ENCODE measurements at regions not wholly inside any gene's neighbourhood (a gene's known extent, or its start where the extent isn't known, plus 50 kb on each side); places are given as distances from the start of the nearest gene placed in this dataset.

GRCh38 chr12:131497966-131498365 lies 212.9 kb upstream of the SFSWAP start:
- Histone ChIP-seq H2BK120ac (replicated peaks; ENCODE audit: low read depth, low read length) (no peak overlapping the region), H4K8ac (ENCODE audit: extremely low read depth, insufficient read depth, low read length) (no peak overlapping the region), H4K5ac (ENCODE audit: insufficient read length, low read depth, low read length) (no peak overlapping the region), H3K27ac (ENCODE audit: low read depth, low read length) (no peak overlapping the region), H3K9me3 (ENCODE audit: insufficient read depth in 2 of 2, low read depth in 1 of 2, low read length in 1 of 2) (no peaks in the 10 kb centered on the region; a peak in 1 of 4 replicates), H3K9ac (replicated peaks in 1 of 4; ENCODE audit: extremely low read depth in 1 of 4, low read depth in 3 of 4, low read length in 3 of 4) (no peak overlapping the region), H3K79me2 (ENCODE audit: control insufficient read depth in 1 of 2, insufficient read depth in 2 of 2, low read length in 2 of 2) (no peaks in the 10 kb centered on the region), H2BK15ac (ENCODE audit: low read length) (no peak overlapping the region), H3K36me3 (ENCODE audit: control insufficient read depth in 2 of 4, insufficient read depth in 4 of 4, low read length in 3 of 4) (no peaks in the 10 kb centered on the region), H3K14ac (ENCODE audit: insufficient read length) (no peak overlapping the region), H2BK12ac (ENCODE audit: low read depth, low read length) (no peak overlapping the region), H3K4me1 (replicated peaks in 1 of 4; ENCODE audit: control insufficient read depth in 3 of 4, insufficient read depth in 4 of 4, low read length in 3 of 4) (no peaks in the 10 kb centered on the region), H4K20me1 (replicated peaks in 1 of 2; ENCODE audit: control insufficient read depth in 1 of 2, insufficient read depth in 2 of 2, low read length in 2 of 2) (no peaks in the 10 kb centered on the region), H4K91ac (replicated peaks; ENCODE audit: insufficient read length, low read length) (no peak overlapping the region), H3K56ac (replicated peaks; ENCODE audit: insufficient read length, low read depth, low read length) (no peak overlapping the region), H2AFZ (ENCODE audit: low read length) (no peak overlapping the region), H3K4ac (replicated peaks; ENCODE audit: insufficient read length, low read depth, low read length) (no peak overlapping the region), H3K4me2 (ENCODE audit: insufficient read depth in 1 of 2, low read depth in 2 of 2, low read length in 2 of 2) (no peak overlapping the region), H2BK5ac (ENCODE audit: low read depth, low read length) (no peak overlapping the region), H3K23ac (ENCODE audit: insufficient read length) (no peak overlapping the region), H3K79me1 (ENCODE audit: low read depth, low read length) (no peaks in the 10 kb centered on the region), H2AK5ac (ENCODE audit: low read depth, low read length) (no peak overlapping the region), H2BK20ac (ENCODE audit: low read length) (no peak overlapping the region), H3K4me3 (ENCODE audit: extremely low read depth in 1 of 4, insufficient read depth in 2 of 4, low read depth in 3 of 4, low read length in 4 of 4) (no peak overlapping the region), H3K27me3 (replicated peaks in 1 of 4; ENCODE audit: control insufficient read depth in 3 of 4, extremely low read depth in 1 of 4, insufficient read depth in 3 of 4, low read length in 3 of 4) (no peaks in the 10 kb centered on the region), H3K18ac (ENCODE audit: extremely low read depth, low read length) (no peak overlapping the region), H3K23me2 (ENCODE audit: low read depth, low read length) (no peaks in the 10 kb centered on the region)
- ChIA-PET CTCF (ENCODE audit: partially characterized antibody) (interaction anchor here (1.1 kb wide), 1 partner anchor 89 kb away, joined by 3 read pairs; no protein-coding TSS in a partner anchor), POLR2A (ENCODE audit: partially characterized antibody) (no interaction called here)
- no peak for DNase-seq (ENCODE audit: low read depth in 1 of 2, low spot score in 2 of 2)
- WGBS, 2 experiments (ENCODE audit: extremely low coverage in 1 of 2, insufficient coverage in 1 of 2, insufficient read length in 1 of 2, insufficient replicate concordance in 2 of 2, low coverage in 1 of 2, low lambda C conversion rate in 2 of 2, missing lambda C conversion rate in 1 of 2) = 90% methylated on average over 2 of the region's 2 CpGs; no CpG with 5 or more reads in 1 of the 2 experiments
- FAIRE-seq = no peak
- TF ChIP-seq SIX5 (IDR thresholded peaks at IDR 0.05; ENCODE audit: low read depth, low read length) = no peak

Measured in H1 (cell line).